ENCODE measurements at regions not wholly inside any gene's neighbourhood (a gene's known extent, or its start where the extent isn't known, plus 50 kb on each side); places are given as distances from the start of the nearest gene placed in this dataset.

GRCh38 chr5:7955476-7955875, 86.5 kb downstream of the MTRR start:
- no peak for DNase-seq

GRCh38 chr5:7957329-7957728, 88.4 kb downstream of the MTRR start:
- DNase-seq, result no peak

GRCh38 chr5:7960142-7960541, 91.2 kb downstream of the MTRR start:
- no peak for DNase-seq

DNA sequence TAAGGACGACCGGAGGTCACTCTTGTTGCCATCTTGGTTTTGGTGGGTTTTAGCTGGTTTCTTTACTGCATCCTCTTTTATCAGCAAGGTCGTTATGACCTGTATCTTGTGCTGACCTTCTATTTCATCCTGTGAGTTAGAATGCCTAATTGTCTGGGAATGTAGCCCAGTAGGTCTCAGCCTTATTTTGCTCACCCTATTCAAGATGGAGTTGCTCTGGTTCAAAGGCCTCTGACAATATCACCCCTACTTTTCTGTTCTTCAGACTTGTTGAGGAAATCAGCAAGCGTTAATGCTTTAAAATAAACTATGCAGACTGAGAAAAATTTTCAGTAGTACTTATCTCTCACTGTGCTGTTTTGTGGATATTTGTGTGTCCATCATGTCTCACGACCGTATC, 92.6 kb downstream of the MTRR start:
- no peak for DNase-seq

DNA sequence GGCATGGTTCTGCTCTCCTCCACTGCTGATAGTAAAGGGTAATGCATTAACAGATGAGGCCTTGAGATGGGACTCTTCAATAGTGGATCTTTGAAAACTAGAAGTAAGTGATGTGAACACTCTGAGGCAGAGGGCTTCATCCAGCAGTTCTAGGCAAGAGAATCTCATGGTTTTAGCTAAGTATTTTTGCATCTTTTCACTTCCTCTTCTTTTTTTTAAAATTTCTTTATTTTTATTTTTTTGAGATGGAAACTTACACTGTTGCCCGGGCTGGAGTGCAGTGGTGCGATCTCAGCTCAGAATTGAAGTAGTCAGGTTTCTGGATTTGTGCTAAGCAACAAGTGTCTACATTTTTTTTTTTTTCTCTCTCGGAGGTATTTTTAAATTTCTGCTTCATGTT, 101.9 kb downstream of the MTRR start:
- no peak for DNase-seq

DNA sequence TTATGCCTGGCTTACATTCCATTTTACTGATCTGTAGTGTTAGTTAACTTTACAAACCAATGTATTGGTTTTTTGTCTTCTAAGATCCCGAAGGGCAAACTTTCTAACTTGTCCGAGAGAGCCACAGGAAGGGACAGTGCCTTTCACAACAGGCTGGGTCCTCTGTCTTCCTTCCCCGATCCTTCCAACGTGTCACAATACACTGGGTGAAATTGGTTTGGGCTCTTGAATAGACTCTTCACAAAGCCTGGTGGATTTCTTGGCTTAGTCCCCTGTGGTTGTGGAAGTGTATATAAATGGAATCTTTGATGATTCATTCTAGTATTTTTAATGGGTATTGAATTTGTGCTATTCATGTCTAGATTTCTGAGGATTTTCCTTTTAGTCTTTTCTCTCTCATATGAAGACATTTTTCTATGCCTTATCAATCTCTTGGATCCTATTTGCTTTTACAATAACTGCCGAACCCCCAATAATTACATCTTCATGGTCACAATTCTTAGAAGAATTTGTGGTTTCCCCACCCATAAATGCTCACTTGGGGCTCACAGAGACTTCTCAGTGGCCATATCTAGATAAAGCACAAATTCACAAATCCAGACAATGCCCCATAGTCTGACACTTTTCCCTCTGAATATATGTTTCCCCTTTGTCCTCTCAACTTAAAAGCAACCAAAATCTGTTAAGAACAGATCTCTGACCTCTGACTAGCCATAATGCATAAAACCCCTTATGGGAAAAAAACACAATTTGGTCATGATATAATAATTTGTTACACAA, 107.7 kb downstream of the MTRR start:
- no peak for DNase-seq

- no peak for DNase-seq
Observed at GRCh38 chr5:7978114-7978513, 109.2 kb downstream of the MTRR start.

GRCh38 chr5:7978991-7979390, 110.0 kb downstream of the MTRR start:
- DNase-seq, result no peak

DNA sequence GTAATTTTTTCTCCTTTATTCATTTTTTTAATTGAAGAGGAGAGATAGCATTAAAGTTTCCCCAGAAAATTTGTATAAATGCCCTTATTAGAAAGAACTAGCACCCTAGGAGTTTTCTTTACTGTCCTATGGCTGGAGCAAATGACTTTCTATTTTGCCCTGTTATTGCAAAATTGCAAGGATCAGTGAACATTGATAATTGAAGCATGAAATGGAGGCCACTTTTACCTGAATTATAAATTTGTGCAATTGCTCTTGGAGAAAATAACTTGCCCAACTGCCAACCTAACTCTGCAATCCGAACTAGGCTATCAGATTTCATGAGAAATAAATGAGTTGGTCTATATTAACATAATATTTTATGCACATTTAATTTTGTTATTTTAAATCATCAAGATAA, 111.9 kb downstream of the MTRR start:
- peak; percentile 16 for DNase-seq

DNA sequence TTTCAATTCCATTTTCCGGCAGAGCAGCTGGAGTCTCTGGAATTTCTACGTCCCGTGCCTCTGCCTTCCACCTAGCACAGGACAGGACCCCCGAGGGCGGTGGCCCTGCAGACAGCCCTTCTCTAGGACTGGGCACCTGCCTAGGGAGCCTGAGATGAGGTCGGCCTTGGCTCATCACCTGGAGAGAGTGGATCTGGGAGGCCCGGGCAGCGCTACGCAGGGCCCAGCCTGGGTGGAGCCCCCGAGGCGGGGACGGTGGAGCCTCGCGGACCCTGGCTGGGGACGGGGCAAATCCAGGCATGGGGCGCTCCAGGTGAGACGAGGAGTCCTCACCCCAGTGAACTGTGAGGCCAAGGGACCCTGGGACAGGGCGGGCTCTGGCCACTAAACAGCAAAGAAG, 114.5 kb downstream of the MTRR start:
- DNase-seq, result no peak

DNA sequence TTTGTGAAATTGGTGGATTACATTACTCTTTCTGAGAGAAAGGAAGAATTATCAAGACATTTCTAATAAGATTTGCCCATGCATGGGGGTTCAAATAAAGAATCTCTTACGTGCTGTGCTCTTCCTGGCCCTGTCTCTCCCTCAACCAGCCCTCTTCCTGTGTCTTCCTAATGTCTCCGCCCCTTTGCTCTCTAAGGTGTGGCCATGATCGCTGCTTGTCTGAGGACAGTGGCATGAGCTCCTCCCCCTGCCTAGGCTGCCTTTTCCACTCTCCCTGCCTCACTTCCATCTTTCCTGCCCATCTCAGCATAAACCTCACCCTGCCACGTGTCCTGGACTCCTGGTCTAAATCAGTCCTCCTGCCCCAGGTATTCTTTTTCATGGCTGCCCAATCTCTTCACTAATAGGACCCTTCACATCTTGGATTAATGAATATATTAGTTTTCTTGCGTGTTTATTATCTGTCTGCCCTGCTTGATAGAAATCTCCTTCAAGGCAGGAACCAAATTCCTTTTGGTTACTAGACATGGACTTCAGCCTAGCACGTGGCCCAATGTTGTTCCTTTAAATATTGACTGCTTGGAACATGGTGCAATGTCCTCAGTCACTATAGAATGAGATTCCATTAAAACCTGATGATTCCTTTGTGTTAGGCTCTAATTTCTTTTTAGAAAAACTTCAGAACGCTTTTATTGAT, 122.3 kb downstream of the MTRR start:
- DNase-seq, result no peak

DNA sequence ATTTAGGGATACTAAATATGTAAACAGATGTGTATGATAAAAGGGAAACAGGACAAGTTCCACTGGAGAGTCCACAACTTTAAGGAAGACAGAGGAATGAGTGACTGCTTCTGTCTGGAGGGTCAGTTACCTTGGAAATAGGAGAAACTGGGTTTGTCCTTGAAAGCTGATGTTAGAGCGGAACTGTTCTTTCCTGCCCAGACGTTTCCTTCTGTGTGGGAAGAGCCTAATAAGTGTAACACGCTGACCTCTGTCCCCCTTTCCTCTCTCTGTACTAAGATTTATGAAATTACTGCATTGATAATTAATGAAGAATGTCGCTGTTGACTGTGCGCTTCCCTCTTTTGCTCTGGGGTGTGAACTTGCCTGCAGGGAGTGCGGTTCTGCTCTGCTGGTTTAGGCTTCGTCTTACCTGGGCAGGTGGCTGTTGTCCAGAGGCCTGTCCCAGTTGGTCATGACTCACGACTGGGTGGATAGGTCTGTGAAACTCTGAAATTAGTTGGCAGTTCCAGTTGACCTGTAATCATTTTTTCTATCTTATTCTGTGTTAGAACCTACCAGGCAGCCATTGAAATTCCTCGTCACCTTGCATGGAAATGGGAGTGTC, 126.8 kb downstream of the MTRR start:
- DNase-seq, result no peak

DNA sequence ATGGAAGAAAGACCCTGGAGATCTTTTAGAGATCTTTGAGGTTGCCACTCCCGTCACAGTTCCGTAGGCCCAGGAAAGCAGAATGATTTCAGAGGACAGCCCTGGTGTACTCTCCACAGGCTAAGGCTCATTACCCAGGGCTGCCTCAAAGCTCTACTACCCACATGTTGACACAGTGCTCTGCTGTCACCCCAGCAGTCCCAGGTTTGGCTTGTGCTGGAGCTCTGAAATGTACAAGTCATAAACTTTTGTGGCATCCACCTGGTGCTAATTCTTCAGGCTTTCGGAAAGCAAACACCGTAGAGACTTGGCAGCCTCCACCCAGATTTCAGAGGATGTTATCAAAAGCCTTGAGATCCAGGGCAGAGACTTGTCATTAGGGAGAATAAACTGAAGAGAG, 136.5 kb downstream of the MTRR start:
- DNase-seq, result no peak

DNA sequence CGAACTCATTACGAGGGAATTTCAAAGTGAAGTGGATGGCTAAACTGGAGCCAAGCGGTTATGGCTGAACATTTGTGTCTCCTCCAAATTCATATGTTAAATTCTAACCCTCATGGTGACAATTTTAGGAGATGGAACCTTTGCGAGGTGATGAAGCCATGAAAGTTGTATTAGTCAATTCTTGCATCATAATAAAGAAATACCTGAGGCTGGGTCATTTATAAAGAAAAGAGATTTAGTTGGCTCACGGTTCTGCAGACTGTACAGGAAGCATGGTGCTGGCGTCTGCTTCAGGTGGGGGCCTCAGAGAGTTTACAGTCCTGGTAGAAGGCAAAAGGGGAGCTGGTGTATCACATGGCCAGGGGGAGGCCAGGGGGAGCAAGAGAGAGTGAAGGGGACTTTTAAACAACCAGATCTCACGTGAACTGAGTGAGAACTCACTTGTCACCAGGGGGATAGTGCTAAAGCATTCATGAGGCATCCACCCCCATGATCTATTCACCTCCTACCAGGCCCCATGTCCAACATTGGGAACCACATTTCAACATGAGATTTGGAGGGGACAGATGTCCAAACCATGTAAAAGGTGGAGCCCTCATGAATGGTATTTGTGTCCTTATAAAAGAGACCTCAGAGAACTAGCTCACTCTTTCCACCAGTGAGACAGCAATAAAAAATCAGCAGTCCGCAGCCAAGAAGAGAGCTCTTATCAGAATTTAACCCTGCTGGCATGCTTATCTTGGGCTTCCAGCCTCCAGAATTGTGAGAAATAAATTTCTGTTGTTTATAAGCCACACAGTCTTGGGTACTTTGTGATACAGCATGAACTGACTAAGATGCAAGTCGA, 143.4 kb downstream of the MTRR start:
- DNase-seq, result no peak

DNA sequence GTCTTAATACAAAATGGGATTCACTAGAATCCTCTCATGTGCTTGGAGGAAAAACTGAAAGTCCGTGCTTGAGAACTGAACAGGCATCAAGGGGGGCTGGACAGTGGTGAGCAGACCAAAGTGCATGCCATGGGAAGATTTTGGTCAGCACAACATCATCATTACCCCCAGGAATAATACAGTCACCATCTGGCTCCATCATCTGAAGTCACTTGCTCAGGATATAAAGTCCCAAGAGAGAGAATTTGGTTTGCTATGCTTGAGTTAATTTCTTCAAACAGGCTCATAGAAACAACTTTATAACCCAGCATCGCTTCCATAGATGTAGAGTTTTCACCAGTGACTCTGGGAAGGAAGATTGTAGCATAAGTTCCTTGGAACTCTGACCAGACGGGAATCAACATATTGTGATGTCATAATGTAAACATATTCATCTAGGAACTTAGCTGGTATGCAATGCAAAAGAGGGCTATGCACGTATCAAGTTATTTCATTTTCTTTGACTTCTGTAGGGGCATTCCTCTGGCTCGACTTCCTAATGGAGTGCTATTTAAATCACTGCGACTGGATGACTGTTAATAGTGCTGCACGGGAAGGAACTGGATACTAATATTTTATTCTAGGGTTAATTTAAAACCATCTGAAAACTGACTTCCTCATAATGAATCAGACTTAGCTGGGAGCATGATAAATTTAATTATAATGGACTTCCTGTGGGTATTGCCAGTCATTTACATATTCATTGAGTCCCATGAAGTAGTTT, 145.2 kb downstream of the MTRR start:
- DNase-seq, result no peak

- DNase-seq, result no peak
Observed at GRCh38 chr5:8019719-8020218, 150.8 kb downstream of the MTRR start.

GRCh38 chr5:8020861-8021514, 152.0 kb downstream of the MTRR start:
- no peak for DNase-seq

GRCh38 chr5:8028243-8028642, 159.3 kb downstream of the MTRR start:
- DNase-seq, result no peak

DNA sequence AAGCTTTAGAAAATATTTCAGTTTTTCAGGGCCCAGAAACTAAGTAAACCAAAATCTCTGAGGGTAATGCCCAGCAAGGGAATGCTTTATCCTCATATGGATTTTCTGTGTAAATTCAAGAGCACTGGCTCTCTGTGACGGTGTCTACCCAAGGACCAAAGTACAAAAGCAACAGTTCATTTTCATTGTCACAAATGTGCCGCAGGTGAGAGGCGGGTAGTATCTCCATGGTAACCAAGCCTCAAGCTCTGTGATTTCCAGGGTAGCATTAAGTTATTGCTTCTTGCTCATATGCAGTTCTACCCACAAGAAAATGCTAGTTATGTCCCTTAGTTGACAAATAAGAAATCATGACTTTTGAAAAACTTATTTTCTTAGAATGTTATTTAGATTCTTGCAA, 164.3 kb downstream of the MTRR start:
- DNase-seq, result no peak

DNA sequence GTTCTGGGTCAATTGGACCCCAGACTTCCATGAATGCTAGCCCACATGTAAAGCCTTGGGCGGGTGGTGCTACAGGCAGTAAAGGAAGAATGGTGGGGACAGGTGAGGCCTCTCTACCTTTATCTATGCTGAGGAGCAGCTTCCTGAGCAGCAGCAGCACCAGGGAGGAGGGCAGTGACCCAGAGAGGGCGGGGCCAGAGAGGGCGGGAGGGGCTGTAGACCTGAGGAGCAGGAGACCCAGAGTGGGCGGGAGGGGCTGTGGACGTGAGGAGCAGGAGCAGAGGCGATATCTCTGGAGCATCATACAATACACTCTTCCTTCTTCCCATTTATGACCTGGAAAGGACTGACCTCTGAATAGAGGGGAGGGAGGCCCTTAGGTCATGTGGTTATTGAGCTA, 165.9 kb downstream of the MTRR start:
- no peak for DNase-seq

- no peak for DNase-seq
Observed at GRCh38 chr5:8048920-8049319, 180.0 kb downstream of the MTRR start.
